Myocyte (in vitro differentiated cells): ENCODE measurements at regions not wholly inside any gene's neighbourhood (a gene's known extent, or its start where the extent isn't known, plus 50 kb on each side); places are given as distances from the start of the nearest gene placed in this dataset.
"Not testable (repeated sequence)": the region's sequence is repeated elsewhere in the genome, so short reads cannot be mapped to it uniquely, and the experiment has no call there.

Experiments used
- DNase-seq: peaks from one replicate; pipeline ENCODE4 v3.0.0-alpha.2; 2012; ENCODE audit warnings: low read depth

GRCh38 chr21:31609081-31609480 lies 50.4 kb upstream of the SOD1 start:
- DNase-seq: peak; percentile 35

- no peak for DNase-seq
Observed at GRCh38 chr21:31607791-31608190, 51.7 kb upstream of the SOD1 start.

GRCh38 chr21:31606081-31606874 lies 53.2 kb upstream of the SOD1 start:
- DNase-seq: no peak

- DNase-seq: peak; percentile 71
Observed at GRCh38 chr21:31604591-31605190, 54.8 kb upstream of the SOD1 start.

- peak; percentile 35 for DNase-seq
Observed at GRCh38 chr21:31599563-31599962, 59.9 kb upstream of the SOD1 start.

GRCh38 chr21:31599013-31599412 lies 60.5 kb upstream of the SOD1 start:
- DNase-seq: no peak

- no peak for DNase-seq
Observed at GRCh38 chr21:31597683-31598082, 61.8 kb upstream of the SOD1 start.

- DNase-seq: no peak
Observed at GRCh38 chr21:31596055-31596454, 63.4 kb upstream of the SOD1 start.

GRCh38 chr21:31594726-31595125 lies 64.8 kb upstream of the SOD1 start:
- DNase-seq: no peak

- no peak for DNase-seq
Observed at GRCh38 chr21:31594279-31594678, 65.2 kb upstream of the SOD1 start.

GRCh38 chr21:31592963-31593560 lies 66.4 kb upstream of the SOD1 start:
- DNase-seq: no peak

- no peak for DNase-seq
Observed at GRCh38 chr21:31592516-31592915, 67.0 kb upstream of the SOD1 start.

GRCh38 chr21:31589820-31590219 lies 69.7 kb upstream of the SOD1 start:
- DNase-seq: no peak

- peak; percentile 18 for DNase-seq
Observed at GRCh38 chr21:31586118-31586517, 73.4 kb upstream of the SOD1 start.

GRCh38 chr21:31583937-31584336 lies 75.6 kb upstream of the SOD1 start:
- DNase-seq: not testable (repeated sequence)

- no peak for DNase-seq
Observed at GRCh38 chr21:31583498-31583897, 76.0 kb upstream of the SOD1 start.

GRCh38 chr21:31580866-31581276 lies 78.6 kb upstream of the SOD1 start:
- DNase-seq: peak; percentile 78

GRCh38 chr21:31577271-31577670 lies 82.2 kb upstream of the SOD1 start:
- DNase-seq: no peak

- no peak for DNase-seq
Observed at GRCh38 chr21:31576428-31576827, 83.1 kb upstream of the SOD1 start.

- DNase-seq: no peak
Observed at GRCh38 chr21:31573217-31573616, 86.3 kb upstream of the SOD1 start.

- DNase-seq: no peak
Observed at GRCh38 chr21:31571879-31572278, 87.6 kb upstream of the SOD1 start.

- no peak for DNase-seq
Observed at GRCh38 chr21:31570824-31571566, 88.5 kb upstream of the SOD1 start.
